Endodermal cell (in vitro differentiated cells): ENCODE measurements at regions not wholly inside any gene's neighbourhood (a gene's known extent, or its start where the extent isn't known, plus 50 kb on each side); places are given as distances from the start of the nearest gene placed in this dataset.

Source experiments
- DNase-seq: peaks from one replicate; pipeline ENCODE4 v3.0.0-alpha.2; 2017
- H3K27ac ChIP-seq: 2 replicates; pipeline ENCODE4 v1.5.1; 2013; ENCODE audit warnings: mild to moderate bottlenecking, low read depth, low read length, moderate library complexity
- H3K27me3 ChIP-seq: 2 replicates; pipeline ENCODE4 v1.6.1; 2013; ENCODE audit warnings: mild to moderate bottlenecking, low read length, moderate library complexity; ENCODE audit not compliant: insufficient read depth, control insufficient read depth, poor library complexity, severe bottlenecking
- H3K36me3 ChIP-seq: 2 replicates; pipeline ENCODE4 v1.7.0; 2013; ENCODE audit warnings: mild to moderate bottlenecking, low read length, moderate library complexity; ENCODE audit not compliant: control insufficient read depth, insufficient read depth
- H3K4me1 ChIP-seq: one replicate; pipeline ENCODE4 v1.7.0; 2013; ENCODE audit warnings: low read length; ENCODE audit not compliant: control insufficient read depth, insufficient read depth
- H3K4me3 ChIP-seq: 2 replicates; pipeline ENCODE4 v1.5.1; 2013; ENCODE audit warnings: mild to moderate bottlenecking, low read length, moderate library complexity
- H3K9ac ChIP-seq: 2 replicates; pipeline ENCODE4 v1.6.1; 2013; ENCODE audit warnings: mild to moderate bottlenecking, low read length, moderate library complexity; ENCODE audit not compliant: poor library complexity, severe bottlenecking; ENCODE audit errors: extremely low read depth
- H3K9me3 ChIP-seq: 2 replicates; pipeline ENCODE4 v1.6.1; 2013; ENCODE audit warnings: mild to moderate bottlenecking, low read length, moderate library complexity; ENCODE audit not compliant: control insufficient read depth
- H3K27ac Mint-ChIP-seq: 2 replicates; pipeline ENCODE4 v1.8.0; 2020; ENCODE audit warnings: mixed read lengths
- H3K27me3 Mint-ChIP-seq: 2 replicates; pipeline ENCODE4 v1.8.0; 2021; ENCODE audit warnings: mild to moderate bottlenecking, mixed read lengths; ENCODE audit not compliant: insufficient read depth
- H3K36me3 Mint-ChIP-seq: 2 replicates; pipeline ENCODE4 v1.8.0; 2020; ENCODE audit warnings: low read depth, mixed read lengths
- H3K4me1 Mint-ChIP-seq: 2 replicates; pipeline ENCODE4 v1.8.0; 2020; ENCODE audit warnings: mixed read lengths
- H3K4me3 Mint-ChIP-seq: 2 replicates; pipeline ENCODE4 v1.8.0; 2020; ENCODE audit warnings: mild to moderate bottlenecking, moderate library complexity, mixed read lengths
- H3K9me3 Mint-ChIP-seq: 2 replicates; pipeline ENCODE4 v1.8.0; 2020; ENCODE audit warnings: mild to moderate bottlenecking, mixed read lengths
- WGBS, 2 experiments: methylation state at CpG; one replicate each; pipeline versions ENCODE4 v1.1.5 to v1.1.7; 2013; ENCODE audit warnings: missing lambda C conversion rate in 2 of 2, mixed read lengths in 1 of 2; ENCODE audit not compliant: insufficient coverage in 1 of 2, insufficient read length in 1 of 2; 5-methylcytosine and 5-hydroxymethylcytosine counted together
- TF ChIP-seq, protein P1 (sequence below): fragments of 200-600 bp; sonication (generic); conservative IDR thresholded peaks from 2 replicates; pipeline ENCODE4 v1.5.0; 2021; ENCODE audit warnings: antibody characterized with exemption, mild to moderate bottlenecking

DNA sequence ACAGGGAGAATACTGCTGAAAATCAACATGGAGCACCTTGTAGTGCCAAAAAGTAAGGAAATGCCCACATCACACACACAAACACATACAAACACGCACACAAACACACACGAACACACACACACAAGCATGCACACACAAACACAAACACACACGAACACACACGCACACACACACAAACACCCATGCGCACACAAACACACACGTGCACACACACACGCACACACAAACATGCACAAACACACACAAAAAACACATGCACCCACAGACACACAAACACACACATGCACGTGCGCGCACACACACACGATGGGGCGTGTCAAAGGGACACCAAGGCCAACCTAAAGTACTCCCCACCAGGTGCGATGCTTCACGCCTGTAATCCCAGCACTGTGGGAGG lies 61.7 kb upstream of the C14orf180 start:
- H3K36me3 ChIP-seq: no peaks in the 10 kb centered on the region
- 90 to 92% methylated on average over 13 to 14 of the region's 14 CpGs for WGBS, 2 experiments
- TF ChIP-seq, protein P1, sequence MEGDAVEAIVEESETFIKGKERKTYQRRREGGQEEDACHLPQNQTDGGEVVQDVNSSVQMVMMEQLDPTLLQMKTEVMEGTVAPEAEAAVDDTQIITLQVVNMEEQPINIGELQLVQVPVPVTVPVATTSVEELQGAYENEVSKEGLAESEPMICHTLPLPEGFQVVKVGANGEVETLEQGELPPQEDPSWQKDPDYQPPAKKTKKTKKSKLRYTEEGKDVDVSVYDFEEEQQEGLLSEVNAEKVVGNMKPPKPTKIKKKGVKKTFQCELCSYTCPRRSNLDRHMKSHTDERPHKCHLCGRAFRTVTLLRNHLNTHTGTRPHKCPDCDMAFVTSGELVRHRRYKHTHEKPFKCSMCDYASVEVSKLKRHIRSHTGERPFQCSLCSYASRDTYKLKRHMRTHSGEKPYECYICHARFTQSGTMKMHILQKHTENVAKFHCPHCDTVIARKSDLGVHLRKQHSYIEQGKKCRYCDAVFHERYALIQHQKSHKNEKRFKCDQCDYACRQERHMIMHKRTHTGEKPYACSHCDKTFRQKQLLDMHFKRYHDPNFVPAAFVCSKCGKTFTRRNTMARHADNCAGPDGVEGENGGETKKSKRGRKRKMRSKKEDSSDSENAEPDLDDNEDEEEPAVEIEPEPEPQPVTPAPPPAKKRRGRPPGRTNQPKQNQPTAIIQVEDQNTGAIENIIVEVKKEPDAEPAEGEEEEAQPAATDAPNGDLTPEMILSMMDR: no peak
- Mint-ChIP-seq H3K36me3 (no peaks in the 10 kb centered on the region), H3K4me3 (no peak overlapping the region), H3K27ac (no peak overlapping the region), H3K27me3 (no peaks in the 10 kb centered on the region), H3K9me3 (peaks cover 20% of the 10 kb centered on the region), H3K4me1 (no peaks in the 10 kb centered on the region)
- H3K9me3 ChIP-seq: no peaks in the 10 kb centered on the region
- H3K4me1 ChIP-seq: no peaks in the 10 kb centered on the region
- DNase-seq: no peak
- no peak overlapping the region for H3K27ac ChIP-seq
- H3K4me3 ChIP-seq: no peak overlapping the region
- H3K9ac ChIP-seq: no peak overlapping the region
- no peaks in the 10 kb centered on the region for H3K27me3 ChIP-seq

- Histone ChIP-seq H3K4me1 (no peaks in the 10 kb centered on the region), H3K9me3 (no peaks in the 10 kb centered on the region), H3K27ac (no peak overlapping the region), H3K9ac (no peak overlapping the region), H3K36me3 (no peaks in the 10 kb centered on the region), H3K4me3 (no peak overlapping the region), H3K27me3 (no peaks in the 10 kb centered on the region)
- Mint-ChIP-seq H3K27ac (no peak overlapping the region), H3K4me1 (no peaks in the 10 kb centered on the region), H3K4me3 (no peak overlapping the region), H3K9me3 (peaks cover 20% of the 10 kb centered on the region), H3K27me3 (no peaks in the 10 kb centered on the region), H3K36me3 (no peaks in the 10 kb centered on the region)
- no peak for DNase-seq
- TF ChIP-seq, protein P1: no peak
- 89 to 94% methylated on average over 13 to 18 of the region's 18 CpGs for WGBS, 2 experiments
Measured at GRCh38 chr14:104518659-104519350, 60.8 kb upstream of the C14orf180 start.

DNA sequence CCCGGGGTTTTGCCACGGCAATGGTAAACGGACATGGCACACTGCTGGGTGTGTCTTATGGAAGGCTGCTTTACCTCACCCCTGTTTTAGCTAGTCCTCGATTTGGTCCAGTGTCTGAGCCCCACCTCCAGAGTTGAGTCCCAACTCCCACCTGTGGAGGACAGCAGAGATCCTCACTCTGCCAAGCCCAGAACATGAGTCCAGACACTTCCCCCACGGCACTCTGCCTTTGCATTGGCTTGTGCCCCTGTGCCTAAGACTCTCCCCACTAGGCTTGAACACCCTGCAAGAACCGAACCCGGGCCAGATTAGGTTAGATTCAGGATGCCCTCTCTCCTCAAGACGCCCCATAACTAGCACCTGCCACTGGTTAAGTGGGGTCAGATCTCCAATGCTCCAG lies 59.8 kb upstream of the C14orf180 start:
- H3K4me3 ChIP-seq: no peak overlapping the region
- H3K4me3 Mint-ChIP-seq: no peak overlapping the region
- no peak overlapping the region for H3K27ac Mint-ChIP-seq
- H3K27me3 ChIP-seq: no peaks in the 10 kb centered on the region
- H3K4me1 ChIP-seq: no peaks in the 10 kb centered on the region
- no peaks in the 10 kb centered on the region for H3K9me3 ChIP-seq
- TF ChIP-seq, protein P1: no peak
- no peaks in the 10 kb centered on the region for H3K36me3 Mint-ChIP-seq
- no peak overlapping the region for H3K9ac ChIP-seq
- no peaks in the 10 kb centered on the region for H3K36me3 ChIP-seq
- peaks cover 24% of the 10 kb centered on the region for H3K9me3 Mint-ChIP-seq
- H3K4me1 Mint-ChIP-seq: no peaks in the 10 kb centered on the region
- DNase-seq: peak; percentile 17
- H3K27me3 Mint-ChIP-seq: no peaks in the 10 kb centered on the region
- H3K27ac ChIP-seq: no peak overlapping the region
- 92% methylated on average over 7 to 8 of the region's 8 CpGs for WGBS, 2 experiments
